Naive B cell (primary cell): ENCODE measurements at regions not wholly inside any gene's neighbourhood (a gene's known extent, or its start where the extent isn't known, plus 50 kb on each side); places are given as distances from the start of the nearest gene placed in this dataset.
A peak's percentile ranks its signal among the peaks of the same experiment; 100 is the strongest.
"Not testable (repeated sequence)": the region's sequence is repeated elsewhere in the genome, so short reads cannot be mapped to it uniquely, and the experiment has no call there.

Experiments used
- ATAC-seq, 2 donors: fragments of 150-1000 bp; cut with Tn5 transposase; 2 replicates each; pipeline ENCODE4 v1.10.0; 2021; ENCODE audit warnings: low read depth in 2 of 2, mild to moderate bottlenecking in 2 of 2, moderate library complexity in 2 of 2
- DNase-seq: peaks from one replicate; pipeline ENCODE4 v3.0.0; 2022
- H3K27ac Mint-ChIP-seq, 6 donors: one replicate each; pipeline ENCODE4 v1.8.0; 2020 to 2022; ENCODE audit warnings: mild to moderate bottlenecking in 6 of 6, mixed read lengths in 6 of 6, moderate library complexity in 5 of 6, inconsistent platforms in 2 of 6
- H3K27me3 Mint-ChIP-seq, 3 donors: one replicate each; pipeline ENCODE4 v1.8.0; 2021 to 2022; ENCODE audit warnings: mixed read lengths in 3 of 3, mild to moderate bottlenecking in 1 of 3
- H3K36me3 Mint-ChIP-seq, 2 donors: one replicate each; pipeline ENCODE4 v1.8.0; 2020 to 2022; ENCODE audit warnings: mixed read lengths in 2 of 2, inconsistent platforms in 1 of 2, mild to moderate bottlenecking in 1 of 2
- H3K4me1 Mint-ChIP-seq, 3 donors: one replicate each; pipeline ENCODE4 v1.8.0; 2020 to 2022; ENCODE audit warnings: mixed read lengths in 3 of 3, inconsistent platforms in 1 of 3, mild to moderate bottlenecking in 1 of 3, moderate library complexity in 1 of 3
- H3K4me3 Mint-ChIP-seq, 8 donors: one replicate each; pipeline ENCODE4 v1.8.0; 2020 to 2022; ENCODE audit warnings: mild to moderate bottlenecking in 8 of 8, mixed read lengths in 8 of 8, moderate library complexity in 8 of 8, inconsistent platforms in 2 of 8
- H3K9me3 Mint-ChIP-seq, 7 donors: one replicate each; pipeline ENCODE4 v1.8.0; 2020 to 2022; ENCODE audit warnings: mixed read lengths in 7 of 7, mild to moderate bottlenecking in 5 of 7, inconsistent platforms in 2 of 7, moderate library complexity in 1 of 7

DNA sequence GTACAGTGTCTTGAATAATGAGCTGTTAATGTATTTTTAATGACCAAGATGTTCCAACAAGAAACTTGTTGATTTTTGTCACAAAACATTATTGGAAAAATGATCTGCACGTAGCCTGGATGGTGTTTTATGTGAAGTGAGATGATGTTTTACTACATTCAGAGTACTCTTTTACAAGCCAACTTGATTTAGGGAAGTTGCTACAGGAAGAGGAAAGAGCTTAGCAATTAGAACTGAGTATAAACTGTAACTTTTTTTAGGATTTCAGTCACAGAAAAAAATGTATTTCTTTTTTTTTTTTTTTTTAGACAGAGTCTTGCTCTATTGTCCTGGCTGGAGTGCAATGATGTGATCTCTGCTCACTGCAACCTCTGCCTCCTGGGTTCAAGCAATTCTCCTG lies 113.6 kb upstream of the ADRA1B start:
- peak overlapping the region in 2 of 6 donors; percentile 59 to 74 for H3K27ac Mint-ChIP-seq
- peaks cover 0 to 18% (median 12%) of the 10 kb centered on the region in 3 donors for H3K27me3 Mint-ChIP-seq
- H3K36me3 Mint-ChIP-seq = peaks cover 0 to 11% of the 10 kb centered on the region in 2 donors
- peaks cover 0 to 14% (median 4%) of the 10 kb centered on the region in 7 donors for H3K9me3 Mint-ChIP-seq
- H3K4me3 Mint-ChIP-seq = peak overlapping the region in 1 of 8 donors; percentile 4
- no peak for DNase-seq
- peaks cover 4 to 22% (median 15%) of the 10 kb centered on the region in 3 donors for H3K4me1 Mint-ChIP-seq
- no peak for ATAC-seq

DNA sequence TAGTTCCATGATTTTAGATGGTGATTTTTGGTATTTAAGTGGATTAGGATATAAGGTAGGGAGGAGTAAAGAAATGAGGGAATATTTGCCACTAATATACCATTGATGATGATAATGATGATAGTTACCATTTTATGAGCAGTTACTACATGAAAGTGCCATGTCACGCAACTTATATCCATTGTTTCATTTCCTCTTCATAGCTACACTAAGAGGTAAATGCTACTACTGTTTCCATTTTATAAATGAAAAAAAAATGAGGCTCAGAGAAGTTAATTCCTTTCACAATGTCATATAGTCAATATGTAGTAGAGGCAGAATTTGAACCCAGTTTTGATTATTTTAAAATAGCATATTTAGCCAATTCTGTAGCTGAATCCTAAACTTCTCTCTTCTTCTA lies 112.2 kb upstream of the ADRA1B start:
- H3K27ac Mint-ChIP-seq = no peak overlapping the region

DNA sequence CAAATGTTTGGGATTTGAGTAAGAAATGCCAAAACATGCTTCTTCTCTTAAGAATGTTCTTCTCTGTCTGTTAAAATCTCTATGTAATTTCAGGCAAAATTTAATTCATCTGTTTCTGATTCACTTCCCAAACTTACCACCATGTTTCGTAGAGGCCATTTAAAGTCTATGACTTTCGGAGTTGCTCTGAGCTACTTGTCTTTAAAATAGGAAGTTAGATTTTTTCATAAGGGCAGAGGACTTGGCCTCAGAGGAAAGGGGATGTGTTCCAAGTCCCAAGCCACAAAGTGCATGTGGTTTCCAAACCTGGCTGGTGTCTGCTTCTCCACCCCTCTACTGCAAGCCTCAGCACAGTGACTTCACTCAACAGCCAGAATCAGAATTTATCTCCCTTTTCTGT lies 111.3 kb upstream of the ADRA1B start:
- DNase-seq (no peak), ATAC-seq (peak; percentile 46 to 70)
- Mint-ChIP-seq H3K36me3 (peaks cover 0 to 11% of the 10 kb centered on the region in 2 donors), H3K9me3 (peaks cover 0 to 17% (median 4%) of the 10 kb centered on the region in 7 donors), H3K4me1 (peaks cover 4 to 22% (median 15%) of the 10 kb centered on the region in 3 donors), H3K4me3 (no peak overlapping the region), H3K27ac (no peak overlapping the region), H3K27me3 (peaks cover 0 to 17% (median 12%) of the 10 kb centered on the region in 3 donors)

More for the DNA sequence above, 112.2 kb upstream of the ADRA1B start:
- ATAC-seq (no peak), DNase-seq (no peak)
- peaks cover 0 to 18% (median 12%) of the 10 kb centered on the region in 3 donors for H3K27me3 Mint-ChIP-seq
- peaks cover 4 to 22% (median 15%) of the 10 kb centered on the region in 3 donors for H3K4me1 Mint-ChIP-seq
- H3K9me3 Mint-ChIP-seq = peaks cover 0 to 14% (median 4%) of the 10 kb centered on the region in 7 donors
- peaks cover 0 to 11% of the 10 kb centered on the region in 2 donors for H3K36me3 Mint-ChIP-seq
- H3K4me3 Mint-ChIP-seq = no peak overlapping the region

DNA sequence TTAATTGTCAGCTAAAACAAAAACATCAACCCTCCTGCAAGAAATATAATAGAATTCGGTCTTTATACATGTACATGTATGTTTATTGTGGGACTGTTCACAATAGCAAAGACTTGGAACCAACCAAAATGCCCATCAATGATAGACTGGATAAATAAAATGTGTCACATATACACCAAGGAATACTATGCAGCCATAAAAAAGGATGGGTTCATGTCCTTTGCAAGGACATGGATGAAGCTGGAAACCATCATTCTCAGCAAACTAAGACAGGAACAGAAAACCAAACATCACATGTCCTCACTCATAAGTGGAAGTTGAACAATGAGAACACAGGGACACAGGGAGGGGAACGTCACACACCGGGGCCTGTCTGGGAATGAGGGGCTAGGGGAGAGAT lies 109.1 kb upstream of the ADRA1B start:
- Mint-ChIP-seq H3K4me1 (peaks cover 4 to 22% (median 15%) of the 10 kb centered on the region in 3 donors), H3K9me3 (peaks cover 3 to 28% (median 4%) of the 10 kb centered on the region in 7 donors), H3K27me3 (peaks cover 0 to 12% (median 12%) of the 10 kb centered on the region in 3 donors), H3K36me3 (peaks cover 0 to 11% of the 10 kb centered on the region in 2 donors)
- ATAC-seq, H3K27ac Mint-ChIP-seq, H3K4me3 Mint-ChIP-seq, DNase-seq: not testable (repeated sequence)

DNA sequence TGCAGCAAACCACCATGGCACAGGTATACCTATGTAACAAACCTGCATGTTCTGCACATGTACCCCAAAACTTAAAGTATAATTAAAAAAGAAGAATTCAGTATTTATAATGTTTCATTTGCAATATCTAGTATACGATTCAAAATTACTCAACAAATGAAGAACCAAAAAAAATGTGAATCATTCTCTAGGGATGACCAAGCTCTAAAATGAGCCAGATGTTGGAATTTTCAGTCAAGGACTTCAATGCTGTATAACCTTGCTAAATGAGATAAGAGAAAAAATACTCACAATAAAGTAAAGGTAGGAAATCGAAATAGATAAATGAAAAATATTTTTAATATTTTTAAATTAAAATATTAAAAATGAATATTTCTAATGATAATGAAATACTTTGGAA lies 108.7 kb upstream of the ADRA1B start:
- Mint-ChIP-seq H3K4me1 (peaks cover 2 to 18% (median 13%) of the 10 kb centered on the region in 3 donors), H3K9me3 (peaks cover 4 to 33% (median 7%) of the 10 kb centered on the region in 7 donors), H3K4me3 (no peak overlapping the region), H3K27me3 (peaks cover 0 to 12% (median 12%) of the 10 kb centered on the region in 3 donors), H3K27ac (no peak overlapping the region), H3K36me3 (peaks cover 0 to 11% of the 10 kb centered on the region in 2 donors)
- ATAC-seq (no peak), DNase-seq (no peak)

DNA sequence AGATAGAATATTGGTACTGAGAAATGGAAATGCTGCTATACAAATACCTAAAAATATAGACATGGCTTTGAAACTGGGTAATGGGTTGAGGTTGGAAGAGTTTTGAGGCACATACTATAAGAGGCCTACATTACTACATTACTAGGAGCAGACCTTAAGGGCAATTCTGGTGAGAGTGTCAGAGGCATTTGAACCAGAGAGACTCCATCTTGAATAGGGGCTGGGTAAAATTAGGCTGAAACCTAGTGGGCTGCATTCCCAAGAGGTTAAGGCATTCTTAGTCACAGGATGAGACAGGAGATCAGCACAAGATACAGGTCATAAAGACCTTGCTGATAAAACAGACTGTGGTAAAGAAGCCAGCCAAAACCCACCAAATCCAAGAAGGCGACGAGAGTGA lies 104.6 kb upstream of the ADRA1B start:
- H3K4me1 Mint-ChIP-seq = no peaks in the 10 kb centered on the region
- no peak overlapping the region for H3K4me3 Mint-ChIP-seq
- H3K36me3 Mint-ChIP-seq = peaks cover 0 to 6% of the 10 kb centered on the region in 2 donors
- H3K27ac Mint-ChIP-seq = no peak overlapping the region
- H3K9me3 Mint-ChIP-seq = peaks cover 5 to 28% (median 7%) of the 10 kb centered on the region in 7 donors
- no peak for DNase-seq
- H3K27me3 Mint-ChIP-seq = peaks cover 0 to 7% (median 7%) of the 10 kb centered on the region in 3 donors
- no peak for ATAC-seq

DNA sequence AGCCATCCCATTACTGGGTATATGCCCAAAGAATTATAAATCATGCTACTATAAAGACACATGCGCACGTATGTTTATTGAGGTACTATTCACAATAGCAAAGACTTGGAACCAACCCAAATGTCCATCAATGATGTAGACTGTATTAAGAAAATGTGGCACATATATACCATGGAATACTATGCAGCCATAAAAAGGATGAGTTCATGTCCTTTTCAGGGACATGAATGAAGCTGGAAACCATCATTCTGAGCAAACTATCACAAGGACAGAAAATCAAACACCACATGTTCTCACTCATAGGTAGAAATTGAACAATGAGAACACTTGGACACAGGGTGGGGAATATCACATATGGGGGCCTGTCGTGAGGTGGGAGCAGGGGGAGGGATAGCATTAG lies 103.5 kb upstream of the ADRA1B start:
- H3K9me3 Mint-ChIP-seq = peaks cover 3 to 19% (median 7%) of the 10 kb centered on the region in 7 donors
- not testable (repeated sequence) for H3K4me1 Mint-ChIP-seq, ATAC-seq, H3K27me3 Mint-ChIP-seq, H3K27ac Mint-ChIP-seq, DNase-seq, H3K4me3 Mint-ChIP-seq, H3K36me3 Mint-ChIP-seq

DNA sequence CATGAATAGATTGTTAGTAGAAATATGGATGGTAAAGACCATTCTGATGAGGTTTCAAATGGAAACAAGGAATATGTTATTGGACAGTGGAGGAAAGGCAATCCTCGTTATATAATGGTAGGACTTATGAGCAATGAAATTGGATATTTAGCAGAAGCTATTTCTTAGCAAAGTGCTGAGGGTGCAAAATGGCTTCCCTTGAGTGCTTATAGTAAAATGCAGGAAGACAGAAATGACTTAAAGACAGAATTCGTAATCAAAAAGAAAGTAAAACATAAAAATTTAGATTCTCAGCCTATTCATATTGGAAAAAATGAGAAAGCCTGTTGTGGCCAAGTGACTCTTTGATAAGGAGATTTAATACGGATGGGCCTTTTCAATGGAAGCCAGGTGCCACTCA lies 102.1 kb upstream of the ADRA1B start:
- Mint-ChIP-seq H3K9me3 (peaks cover 3 to 19% (median 7%) of the 10 kb centered on the region in 7 donors), H3K4me3 (no peak overlapping the region), H3K27me3 (peaks cover 0 to 4% (median 0%) of the 10 kb centered on the region in 3 donors), H3K36me3 (no peaks in the 10 kb centered on the region), H3K27ac (no peak overlapping the region), H3K4me1 (no peaks in the 10 kb centered on the region)
- ATAC-seq = no peak
- DNase-seq = no peak

DNA sequence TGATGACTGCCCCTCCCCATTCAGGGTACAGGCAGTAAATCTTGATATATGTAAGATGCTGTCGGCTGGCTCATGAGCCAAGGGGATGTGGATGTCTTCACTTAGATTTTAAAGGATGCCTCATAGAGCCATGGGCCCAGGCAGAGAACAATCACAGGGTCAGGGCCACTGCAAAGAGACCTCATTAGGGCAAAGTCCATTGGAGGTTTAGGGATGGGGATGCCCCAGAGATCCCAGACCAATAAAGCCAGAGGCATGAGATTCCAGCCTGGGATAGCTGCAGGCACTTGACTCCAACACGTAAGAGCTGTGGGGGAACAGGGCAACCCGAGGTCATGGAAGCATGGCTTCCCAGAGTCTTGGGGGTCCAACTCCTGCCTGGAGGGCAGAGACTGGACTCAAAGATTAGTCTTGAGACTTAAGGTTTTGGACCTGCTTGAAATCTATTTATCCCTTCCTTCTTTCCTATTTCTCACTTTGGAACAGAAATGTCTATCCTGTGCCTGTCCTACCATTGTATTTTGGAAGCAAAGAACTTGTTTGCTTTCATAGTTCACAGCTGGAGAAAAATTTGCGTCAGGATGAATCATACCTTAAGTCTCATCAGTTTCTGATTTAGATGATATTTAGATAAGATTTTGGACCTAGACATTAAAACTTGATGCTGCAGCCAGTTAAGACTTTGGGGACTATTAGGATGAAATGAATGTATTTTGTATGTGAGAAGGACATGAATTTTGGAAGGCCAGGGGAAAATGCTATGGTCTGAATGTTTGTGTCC lies 101.3 kb upstream of the ADRA1B start:
- peaks cover 3 to 17% (median 6%) of the 10 kb centered on the region in 7 donors for H3K9me3 Mint-ChIP-seq
- peaks cover 0 to 4% (median 0%) of the 10 kb centered on the region in 3 donors for H3K27me3 Mint-ChIP-seq
- H3K27ac Mint-ChIP-seq = no peak overlapping the region
- ATAC-seq = no peak
- H3K4me1 Mint-ChIP-seq = no peaks in the 10 kb centered on the region
- no peaks in the 10 kb centered on the region for H3K36me3 Mint-ChIP-seq
- no peak overlapping the region for H3K4me3 Mint-ChIP-seq
- DNase-seq = no peak

DNA sequence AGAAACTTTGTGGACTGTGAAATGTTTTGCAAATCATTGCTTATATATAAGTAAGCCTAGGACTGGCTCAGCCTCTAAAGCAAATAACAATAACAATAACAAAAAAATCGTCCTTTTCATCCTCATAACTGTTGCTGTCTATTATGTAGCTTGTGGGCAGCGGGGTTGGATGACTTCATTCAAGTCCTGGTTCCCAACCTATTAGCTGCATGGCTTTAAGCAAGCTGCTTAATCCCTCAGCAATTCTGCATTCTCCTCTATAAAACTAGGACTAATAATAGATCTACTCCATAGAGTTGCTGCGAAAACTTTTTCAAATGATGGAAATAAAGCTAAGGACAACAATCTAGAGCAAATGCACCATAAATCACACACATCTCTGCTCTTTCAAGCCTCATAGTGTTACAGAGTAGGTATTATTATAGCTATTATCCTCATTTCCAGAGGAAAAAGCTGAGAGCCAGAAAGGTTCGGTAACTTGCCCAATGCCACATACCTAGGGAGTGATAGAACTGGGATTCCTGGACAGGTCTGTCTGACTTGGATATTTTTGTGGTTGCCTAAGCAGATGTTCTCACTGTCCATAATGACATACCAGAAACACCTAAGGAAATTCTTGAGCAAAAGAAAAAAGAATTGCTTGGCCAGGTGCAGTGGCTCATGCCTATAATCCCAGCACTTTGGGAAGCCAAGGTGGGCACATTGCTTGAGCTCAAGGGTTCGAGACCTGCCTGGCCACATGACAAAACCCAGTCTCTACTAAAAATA lies 98.8 kb upstream of the ADRA1B start:
- Mint-ChIP-seq H3K27me3 (peaks cover 0 to 6% (median 5%) of the 10 kb centered on the region in 3 donors), H3K27ac (peak overlapping the region in 1 of 6 donors; percentile 33), H3K36me3 (no peaks in the 10 kb centered on the region), H3K4me3 (no peak overlapping the region), H3K4me1 (no peaks in the 10 kb centered on the region), H3K9me3 (peaks cover 0 to 6% (median under 1%) of the 10 kb centered on the region in 7 donors)
- ATAC-seq (no peak), DNase-seq (no peak)

DNA sequence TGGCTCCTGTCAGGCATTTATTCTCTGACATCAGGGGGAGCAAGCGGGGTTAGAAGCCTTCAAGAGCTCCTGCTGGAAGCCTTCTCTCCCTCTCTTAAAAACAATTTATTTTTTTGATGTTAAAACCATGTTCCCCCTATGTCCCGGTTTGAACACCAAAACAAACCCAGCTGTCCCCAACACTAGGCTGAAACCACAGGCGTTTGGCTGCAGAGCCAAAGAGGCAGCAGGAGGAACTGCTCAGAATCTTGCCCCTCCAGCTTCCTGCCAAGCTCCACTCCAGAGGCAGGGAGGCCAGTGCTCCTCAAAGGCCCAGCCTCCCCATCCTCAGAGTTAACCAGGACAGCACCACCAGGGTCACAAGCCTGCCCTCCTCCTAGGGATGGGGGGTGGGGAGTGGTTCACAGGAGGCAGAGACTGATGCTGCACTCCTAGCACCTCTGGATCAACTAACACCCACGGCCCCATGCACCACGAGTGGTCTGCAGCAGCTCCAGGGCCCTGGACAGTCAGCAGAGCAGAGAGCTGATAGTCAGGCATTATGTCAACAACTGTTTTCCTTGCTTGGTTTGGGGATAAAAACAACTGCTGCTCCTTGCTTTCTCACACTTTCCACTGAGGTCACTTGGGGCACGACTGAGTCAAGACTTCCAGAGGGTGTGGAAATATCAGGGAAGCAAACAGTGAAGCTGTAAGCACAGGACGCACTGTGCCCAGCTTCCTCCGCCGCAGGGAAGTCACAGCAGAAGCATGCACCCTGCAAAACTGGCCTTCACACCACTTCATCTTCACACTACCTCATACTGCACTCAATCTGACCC lies 96.5 kb upstream of the ADRA1B start:
- peaks cover 5 to 20% (median 8%) of the 10 kb centered on the region in 3 donors for H3K27me3 Mint-ChIP-seq
- no peaks in the 10 kb centered on the region for H3K36me3 Mint-ChIP-seq
- no peak overlapping the region for H3K27ac Mint-ChIP-seq
- no peak for DNase-seq
- no peak for ATAC-seq
- no peak overlapping the region for H3K4me3 Mint-ChIP-seq
- peaks cover 0 to 4% (median 0%) of the 10 kb centered on the region in 7 donors for H3K9me3 Mint-ChIP-seq
- H3K4me1 Mint-ChIP-seq = no peaks in the 10 kb centered on the region

DNA sequence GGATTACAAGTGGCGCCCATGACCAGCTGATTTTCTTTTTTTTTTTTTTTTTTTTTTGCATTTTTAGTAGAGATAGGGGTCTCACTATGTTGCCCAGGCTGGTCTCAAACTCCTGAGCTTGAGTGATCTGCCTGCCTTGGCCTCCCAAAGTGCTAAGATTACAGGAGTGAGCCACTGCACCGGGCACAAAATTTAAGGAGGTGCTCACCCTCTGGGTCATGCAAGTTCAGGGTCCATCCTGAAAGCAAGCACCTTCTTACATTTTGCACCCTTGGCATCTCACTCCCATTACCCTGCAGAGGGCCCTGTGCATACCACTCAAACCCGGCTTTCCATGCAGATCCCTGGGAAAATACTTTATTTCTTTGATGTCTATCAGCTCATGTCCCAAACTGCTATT lies 95.6 kb upstream of the ADRA1B start:
- DNase-seq = no peak
- Mint-ChIP-seq H3K27ac (no peak overlapping the region), H3K9me3 (peaks cover 0 to 4% (median 0%) of the 10 kb centered on the region in 7 donors), H3K36me3 (no peaks in the 10 kb centered on the region), H3K4me1 (no peaks in the 10 kb centered on the region), H3K27me3 (peaks cover 8 to 20% (median 11%) of the 10 kb centered on the region in 3 donors), H3K4me3 (no peak overlapping the region)
- ATAC-seq = no peak

DNA sequence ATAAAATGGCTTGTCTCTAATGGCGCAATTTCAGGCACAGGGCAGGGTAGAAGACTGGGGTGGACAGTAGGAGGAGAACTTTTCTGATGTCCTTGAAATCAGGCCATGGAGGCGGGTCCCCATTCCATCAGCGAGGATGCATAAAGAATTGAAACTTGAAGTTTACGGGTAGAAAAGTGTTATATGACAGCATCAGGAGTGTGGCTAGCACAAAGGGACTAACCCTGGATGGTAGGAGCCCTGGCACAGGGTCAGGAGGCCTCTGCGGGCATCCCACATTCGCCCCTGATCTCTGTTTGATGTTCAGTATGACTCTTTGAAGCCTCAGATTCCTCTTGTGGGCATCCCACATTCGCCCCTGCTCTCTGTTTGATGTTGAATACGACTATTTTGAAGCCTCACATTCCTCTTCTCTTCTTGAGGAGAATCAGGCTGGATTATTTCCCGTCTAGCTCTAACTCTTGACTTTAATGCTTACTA lies 94.8 kb upstream of the ADRA1B start:
- H3K4me3 Mint-ChIP-seq = no peak overlapping the region
- peaks cover 0 to 5% (median 0%) of the 10 kb centered on the region in 3 donors for H3K4me1 Mint-ChIP-seq
- ATAC-seq = no peak
- no peak overlapping the region for H3K27ac Mint-ChIP-seq
- H3K27me3 Mint-ChIP-seq = peaks cover 8 to 20% (median 11%) of the 10 kb centered on the region in 3 donors
- peaks cover 0 to 4% (median 0%) of the 10 kb centered on the region in 7 donors for H3K9me3 Mint-ChIP-seq
- no peaks in the 10 kb centered on the region for H3K36me3 Mint-ChIP-seq
- DNase-seq = no peak
